Bronchial epithelial cell (primary cell): ENCODE measurements at regions not wholly inside any gene's neighbourhood (a gene's known extent, or its start where the extent isn't known, plus 50 kb on each side); places are given as distances from the start of the nearest gene placed in this dataset.

Experiments used
- DNase-seq: peaks from one replicate; pipeline ENCODE4 v3.0.0-alpha.2; 2010; ENCODE audit warnings: low read depth
- FAIRE-seq: peaks from 2 replicates; lab custom pipeline; 2011; peaks lifted over from hg19 to GRCh38; lab: Jason Lieb, UNC
- H3K27me3 ChIP-seq: 2 replicates; pipeline ENCODE4 v1.5.1; 2011; ENCODE audit warnings: low read length; ENCODE audit not compliant: control insufficient read depth, insufficient read depth
- H3K36me3 ChIP-seq: 2 replicates; pipeline ENCODE4 v1.5.1; 2011; ENCODE audit warnings: low read length; ENCODE audit not compliant: control insufficient read depth, insufficient read depth
- H3K4me3 ChIP-seq: 2 replicates; pipeline ENCODE4 v1.5.1; 2011; ENCODE audit warnings: mild to moderate bottlenecking, low read depth, low read length, control low read depth
- TF ChIP-seq, protein P1 (sequence below): IDR thresholded peaks from 2 replicates; pipeline ENCODE4 v1.5.1; 2011; ENCODE audit warnings: mild to moderate bottlenecking, moderate library complexity, low read length, control low read depth, inconsistent platforms; ENCODE audit not compliant: insufficient read depth, severe bottlenecking

DNA sequence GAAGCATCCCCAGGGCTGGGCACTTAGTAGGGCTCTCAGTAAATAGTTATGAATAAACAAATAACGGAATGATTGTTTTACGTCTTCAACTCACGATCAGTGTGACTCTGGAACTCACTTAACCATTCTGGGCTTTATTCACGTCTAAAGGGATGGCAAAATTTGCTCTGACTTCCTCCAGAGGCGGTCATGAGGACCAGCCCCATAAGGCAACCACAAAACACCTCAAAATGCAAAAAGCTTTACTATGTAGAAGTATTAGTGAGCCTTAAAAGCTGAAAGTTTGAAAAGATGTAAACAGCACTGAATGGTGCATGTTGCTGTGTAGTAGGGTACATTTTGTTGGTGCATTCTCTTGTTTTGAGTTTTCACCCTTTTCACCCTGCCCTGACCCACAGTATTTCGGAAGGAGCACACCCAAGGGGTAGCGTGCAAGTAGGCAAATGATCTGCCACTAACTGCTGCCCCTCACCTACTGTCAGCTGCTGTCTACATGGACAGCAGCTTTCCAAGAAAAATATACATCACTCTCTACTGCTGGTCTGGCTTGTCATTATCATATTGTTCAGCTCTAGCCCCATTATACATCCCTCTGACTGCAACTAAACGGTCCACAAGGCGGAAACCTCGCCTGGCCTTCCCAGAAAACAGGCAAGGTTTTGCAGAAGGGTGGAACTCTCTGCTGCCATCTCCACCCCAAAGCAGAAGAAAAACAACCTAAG lies 308.5 kb upstream of the PROK2 start:
- TF ChIP-seq, protein P1, sequence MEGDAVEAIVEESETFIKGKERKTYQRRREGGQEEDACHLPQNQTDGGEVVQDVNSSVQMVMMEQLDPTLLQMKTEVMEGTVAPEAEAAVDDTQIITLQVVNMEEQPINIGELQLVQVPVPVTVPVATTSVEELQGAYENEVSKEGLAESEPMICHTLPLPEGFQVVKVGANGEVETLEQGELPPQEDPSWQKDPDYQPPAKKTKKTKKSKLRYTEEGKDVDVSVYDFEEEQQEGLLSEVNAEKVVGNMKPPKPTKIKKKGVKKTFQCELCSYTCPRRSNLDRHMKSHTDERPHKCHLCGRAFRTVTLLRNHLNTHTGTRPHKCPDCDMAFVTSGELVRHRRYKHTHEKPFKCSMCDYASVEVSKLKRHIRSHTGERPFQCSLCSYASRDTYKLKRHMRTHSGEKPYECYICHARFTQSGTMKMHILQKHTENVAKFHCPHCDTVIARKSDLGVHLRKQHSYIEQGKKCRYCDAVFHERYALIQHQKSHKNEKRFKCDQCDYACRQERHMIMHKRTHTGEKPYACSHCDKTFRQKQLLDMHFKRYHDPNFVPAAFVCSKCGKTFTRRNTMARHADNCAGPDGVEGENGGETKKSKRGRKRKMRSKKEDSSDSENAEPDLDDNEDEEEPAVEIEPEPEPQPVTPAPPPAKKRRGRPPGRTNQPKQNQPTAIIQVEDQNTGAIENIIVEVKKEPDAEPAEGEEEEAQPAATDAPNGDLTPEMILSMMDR, result no peak
- H3K27me3 ChIP-seq, result peaks cover 13% of the 10 kb centered on the region
- FAIRE-seq, result no peak
- no peak for DNase-seq
- no peaks in the 10 kb centered on the region for H3K36me3 ChIP-seq
- H3K4me3 ChIP-seq, result no peak overlapping the region

DNA sequence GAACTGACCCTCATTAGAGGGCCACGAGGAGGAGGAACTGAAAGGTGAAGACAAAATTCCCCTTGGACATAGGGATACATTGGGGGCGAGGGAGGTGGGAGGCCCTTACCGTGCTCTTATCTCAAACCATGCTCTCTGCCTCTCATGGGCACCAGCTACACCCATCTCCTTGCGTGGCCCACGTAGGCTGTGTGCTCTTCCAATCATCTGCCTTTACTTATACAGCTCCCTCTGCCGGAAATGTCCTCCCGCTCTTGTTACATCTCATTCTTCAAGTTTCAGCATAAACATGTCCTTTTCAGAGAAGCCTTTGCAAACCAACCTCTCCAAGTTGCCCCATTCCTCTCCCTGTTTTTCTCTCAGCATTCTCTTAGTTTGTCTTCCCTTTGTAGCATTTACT lies 307.8 kb upstream of the PROK2 start:
- TF ChIP-seq, protein P1, result no peak
- H3K36me3 ChIP-seq, result no peaks in the 10 kb centered on the region
- peaks cover 7% of the 10 kb centered on the region for H3K27me3 ChIP-seq
- DNase-seq (no peak), FAIRE-seq (no peak)
- H3K4me3 ChIP-seq, result no peak overlapping the region

DNA sequence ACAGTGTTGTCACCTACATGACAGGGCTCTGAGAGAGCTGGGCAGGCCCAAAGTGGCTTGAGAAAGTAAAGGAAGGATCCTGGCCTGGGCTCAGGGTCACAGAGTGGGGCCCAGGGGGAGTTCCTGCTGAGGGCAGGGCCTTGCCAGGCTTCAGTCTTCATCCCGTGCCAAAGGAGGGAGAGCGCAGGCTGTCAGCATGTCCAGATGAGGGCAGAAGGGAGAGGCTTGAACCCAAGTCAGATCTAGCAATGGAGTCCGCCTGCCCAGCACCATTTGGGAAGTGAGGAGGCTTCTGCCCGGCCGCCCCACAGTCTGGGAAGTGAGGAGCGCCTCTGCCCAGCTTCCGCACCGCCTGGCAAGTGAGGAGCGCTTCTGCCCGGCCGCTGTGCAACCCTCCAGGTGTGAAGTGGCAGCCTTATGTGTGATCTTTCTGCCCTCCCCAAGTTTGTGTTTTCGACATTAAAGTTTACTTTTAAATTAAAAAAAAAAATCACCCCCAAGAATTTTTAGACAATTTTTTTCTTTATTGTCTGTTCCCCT lies 303.6 kb upstream of the PROK2 start:
- Histone ChIP-seq H3K36me3 (no peaks in the 10 kb centered on the region), H3K27me3 (peaks cover 4% of the 10 kb centered on the region), H3K4me3 (no peak overlapping the region)
- TF ChIP-seq, protein P1, result no peak
- no peak for DNase-seq
- FAIRE-seq, result no peak

DNA sequence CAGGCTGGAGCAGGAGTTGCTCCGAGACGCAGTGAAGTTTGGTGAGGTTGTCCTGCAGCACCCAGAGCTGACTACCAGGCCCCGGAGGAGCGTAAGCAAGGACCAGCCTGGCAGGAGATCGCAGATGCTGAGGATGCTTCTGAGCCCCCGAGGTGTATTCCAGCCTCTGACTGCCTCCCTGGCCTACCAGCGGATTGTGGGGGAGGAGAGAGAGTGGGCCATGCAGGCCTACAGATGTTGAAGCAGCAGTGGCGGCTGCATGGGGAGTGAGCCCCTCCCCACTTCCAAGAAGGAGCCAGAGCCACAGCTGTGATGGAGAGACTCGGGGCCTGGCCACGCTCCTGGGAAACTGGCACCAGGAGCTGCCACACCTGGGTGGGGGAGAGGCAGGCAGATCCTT lies 302.5 kb upstream of the PROK2 start:
- H3K36me3 ChIP-seq, result no peaks in the 10 kb centered on the region
- TF ChIP-seq, protein P1, result no peak
- H3K4me3 ChIP-seq, result no peak overlapping the region
- no peak for FAIRE-seq
- peaks cover under 1% of the 10 kb centered on the region for H3K27me3 ChIP-seq
- no peak for DNase-seq

DNA sequence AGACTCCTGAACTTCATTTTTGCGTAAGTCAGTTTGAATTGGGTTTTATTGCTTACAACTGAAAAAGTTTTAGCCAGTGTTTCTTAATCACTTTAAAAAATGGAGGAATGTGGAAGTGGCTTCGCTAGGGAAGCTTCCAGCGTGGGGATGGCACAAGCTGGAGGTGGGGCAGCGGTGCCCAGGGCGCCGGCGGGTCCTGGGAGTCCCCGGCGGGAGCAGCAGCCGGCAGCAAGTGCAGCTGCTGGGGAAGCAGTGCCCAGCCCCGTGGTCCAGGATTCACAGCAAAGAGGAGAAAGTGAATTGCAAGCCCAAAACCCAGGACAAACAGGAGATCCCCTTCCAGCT lies 301.8 kb upstream of the PROK2 start:
- H3K36me3 ChIP-seq, result no peaks in the 10 kb centered on the region
- DNase-seq (no peak), FAIRE-seq (no peak)

More for the DNA sequence above, 301.8 kb upstream of the PROK2 start:
- Histone ChIP-seq H3K4me3 (no peak overlapping the region), H3K27me3 (no peaks in the 10 kb centered on the region)
- TF ChIP-seq, protein P1, result no peak
